ENCODE measurements at regions not wholly inside any gene's neighbourhood (a gene's known extent, or its start where the extent isn't known, plus 50 kb on each side); places are given as distances from the start of the nearest gene placed in this dataset.

- no peak for ATAC-seq (replicated peaks in 1 of 4)
- Mint-ChIP-seq H3K36me3 (no peaks in the 10 kb centered on the region), H3K4me1 (no peaks in the 10 kb centered on the region), H3K27me3 (no peaks in the 10 kb centered on the region), H3K9me3 (peaks cover 0 to 4% (median 4%) of the 10 kb centered on the region in 3 donors), H3K4me3 (no peak overlapping the region), H3K27ac (no peak overlapping the region)
- H3K27ac ChIP-seq (ENCODE audit: low read length) = no peak overlapping the region
- CTCF ChIA-PET = no interaction called here
- no peaks in the 10 kb centered on the region for H3K36me3 ChIP-seq (ENCODE audit: control insufficient read depth in 2 of 2, extremely low read depth in 1 of 2, insufficient read depth in 1 of 2, low read length in 1 of 2)
- no peaks in the 10 kb centered on the region for H3K9me3 ChIP-seq
- POLR2A ChIA-PET = no interaction called here
- no peak for DNase-seq
- H3K4me3 ChIP-seq (ENCODE audit: control insufficient read depth in 1 of 2, extremely low read depth in 1 of 2, low read length in 1 of 2) = no peak overlapping the region
- H3K4me1 ChIP-seq (ENCODE audit: control insufficient read depth in 1 of 2, extremely low read depth in 1 of 2, insufficient read depth in 2 of 2, low read length in 2 of 2) = no peaks in the 10 kb centered on the region
- H3K27me3 ChIP-seq (replicated peaks in 1 of 2; ENCODE audit: control insufficient read depth in 2 of 2, extremely low read depth in 1 of 2, insufficient read depth in 2 of 2, low read length in 1 of 2) = no peaks in the 10 kb centered on the region
- 92% methylated on average over 3 of the region's 6 CpGs for WGBS (ENCODE audit: insufficient coverage)
These were observed 51.0 kb upstream of the PAPPA start for GRCh38 chr9:116102596-116102995.

Measured in T-cell (primary cell).